Ishikawa (cell line): ENCODE measurements at regions not wholly inside any gene's neighbourhood (a gene's known extent, or its start where the extent isn't known, plus 50 kb on each side); places are given as distances from the start of the nearest gene placed in this dataset.

Experiments used
- CEBPB ChIP-seq: IDR thresholded peaks from 2 replicates; pipeline ENCODE4 v1.6.1; 2012
- CREB1 ChIP-seq: IDR thresholded peaks from 2 replicates; pipeline ENCODE4 v1.6.1; 2012; ENCODE audit warnings: low read depth
- EGR1 ChIP-seq: IDR thresholded peaks from 2 replicates; pipeline ENCODE4 v1.6.1; 2012
- EP300 ChIP-seq: IDR thresholded peaks from 2 replicates; pipeline ENCODE4 v1.6.1; 2012; ENCODE audit warnings: borderline replicate concordance
- FOXM1 ChIP-seq: IDR thresholded peaks from 2 replicates; pipeline ENCODE4 v1.6.1; 2012; ENCODE audit warnings: low read depth, borderline replicate concordance
- NFIC ChIP-seq: IDR thresholded peaks from 2 replicates; pipeline ENCODE4 v1.6.1; 2012
- RAD21 ChIP-seq: IDR thresholded peaks from 2 replicates; pipeline ENCODE4 v1.6.1; 2012; ENCODE audit warnings: low read depth
- TAF1 ChIP-seq: IDR thresholded peaks from 2 replicates; pipeline ENCODE4 v1.6.1; 2012; ENCODE audit warnings: low read depth, mild to moderate bottlenecking
- TCF12 ChIP-seq: IDR thresholded peaks from 2 replicates; pipeline ENCODE4 v1.6.1; 2012; ENCODE audit warnings: low read depth
- TEAD4 ChIP-seq: IDR thresholded peaks from 2 replicates; pipeline ENCODE4 v1.6.1; 2012
- YY1 ChIP-seq: IDR thresholded peaks from 2 replicates; pipeline ENCODE4 v1.6.1; 2012; ENCODE audit warnings: low read depth
- ZBTB7A ChIP-seq: IDR thresholded peaks from 2 replicates; pipeline ENCODE4 v1.6.1; 2012; ENCODE audit warnings: low read depth
- TF ChIP-seq, protein P1 (sequence below): IDR thresholded peaks from 2 replicates; pipeline ENCODE4 v1.6.1; 2012
- TF ChIP-seq, protein P2 (sequence below): IDR thresholded peaks from 2 replicates; pipeline ENCODE4 v1.6.1; 2012; ENCODE audit warnings: low read depth, mild to moderate bottlenecking
- TF ChIP-seq, protein P3 (sequence below): IDR thresholded peaks from 2 replicates; pipeline ENCODE4 v1.6.1; 2012

DNA sequence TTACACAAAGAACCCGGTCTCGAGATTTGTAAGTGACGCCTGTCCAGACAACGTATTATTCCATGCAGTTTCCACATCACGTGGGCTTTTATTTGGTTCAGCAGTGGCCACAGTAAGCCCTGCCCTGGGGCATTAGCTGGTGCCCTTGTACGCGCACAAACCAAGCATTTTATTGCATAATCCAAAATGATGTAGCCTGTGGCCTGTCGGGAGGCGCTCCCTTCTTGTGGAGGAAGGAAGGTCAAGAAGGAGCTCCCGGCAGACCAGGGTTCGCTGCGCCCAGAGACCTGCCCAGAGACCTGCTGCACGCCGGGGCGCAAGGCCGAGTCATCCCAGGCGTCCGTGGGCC, 179.6 kb upstream of the ALKAL2 start:
- TF ChIP-seq EP300 (no peak), FOXM1 (no peak), CEBPB (no peak), ZBTB7A (no peak), EGR1 (no peak), YY1 (no peak), RAD21 (no peak), NFIC (no peak), TCF12 (no peak)
- TF ChIP-seq, protein P1, sequence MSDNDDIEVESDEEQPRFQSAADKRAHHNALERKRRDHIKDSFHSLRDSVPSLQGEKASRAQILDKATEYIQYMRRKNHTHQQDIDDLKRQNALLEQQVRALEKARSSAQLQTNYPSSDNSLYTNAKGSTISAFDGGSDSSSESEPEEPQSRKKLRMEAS, result no peak
- TF ChIP-seq, protein P2, sequence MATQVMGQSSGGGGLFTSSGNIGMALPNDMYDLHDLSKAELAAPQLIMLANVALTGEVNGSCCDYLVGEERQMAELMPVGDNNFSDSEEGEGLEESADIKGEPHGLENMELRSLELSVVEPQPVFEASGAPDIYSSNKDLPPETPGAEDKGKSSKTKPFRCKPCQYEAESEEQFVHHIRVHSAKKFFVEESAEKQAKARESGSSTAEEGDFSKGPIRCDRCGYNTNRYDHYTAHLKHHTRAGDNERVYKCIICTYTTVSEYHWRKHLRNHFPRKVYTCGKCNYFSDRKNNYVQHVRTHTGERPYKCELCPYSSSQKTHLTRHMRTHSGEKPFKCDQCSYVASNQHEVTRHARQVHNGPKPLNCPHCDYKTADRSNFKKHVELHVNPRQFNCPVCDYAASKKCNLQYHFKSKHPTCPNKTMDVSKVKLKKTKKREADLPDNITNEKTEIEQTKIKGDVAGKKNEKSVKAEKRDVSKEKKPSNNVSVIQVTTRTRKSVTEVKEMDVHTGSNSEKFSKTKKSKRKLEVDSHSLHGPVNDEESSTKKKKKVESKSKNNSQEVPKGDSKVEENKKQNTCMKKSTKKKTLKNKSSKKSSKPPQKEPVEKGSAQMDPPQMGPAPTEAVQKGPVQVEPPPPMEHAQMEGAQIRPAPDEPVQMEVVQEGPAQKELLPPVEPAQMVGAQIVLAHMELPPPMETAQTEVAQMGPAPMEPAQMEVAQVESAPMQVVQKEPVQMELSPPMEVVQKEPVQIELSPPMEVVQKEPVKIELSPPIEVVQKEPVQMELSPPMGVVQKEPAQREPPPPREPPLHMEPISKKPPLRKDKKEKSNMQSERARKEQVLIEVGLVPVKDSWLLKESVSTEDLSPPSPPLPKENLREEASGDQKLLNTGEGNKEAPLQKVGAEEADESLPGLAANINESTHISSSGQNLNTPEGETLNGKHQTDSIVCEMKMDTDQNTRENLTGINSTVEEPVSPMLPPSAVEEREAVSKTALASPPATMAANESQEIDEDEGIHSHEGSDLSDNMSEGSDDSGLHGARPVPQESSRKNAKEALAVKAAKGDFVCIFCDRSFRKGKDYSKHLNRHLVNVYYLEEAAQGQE, result no peak
- TF ChIP-seq, protein P3, sequence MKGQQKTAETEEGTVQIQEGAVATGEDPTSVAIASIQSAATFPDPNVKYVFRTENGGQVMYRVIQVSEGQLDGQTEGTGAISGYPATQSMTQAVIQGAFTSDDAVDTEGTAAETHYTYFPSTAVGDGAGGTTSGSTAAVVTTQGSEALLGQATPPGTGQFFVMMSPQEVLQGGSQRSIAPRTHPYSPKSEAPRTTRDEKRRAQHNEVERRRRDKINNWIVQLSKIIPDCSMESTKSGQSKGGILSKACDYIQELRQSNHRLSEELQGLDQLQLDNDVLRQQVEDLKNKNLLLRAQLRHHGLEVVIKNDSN, result no peak

DNA sequence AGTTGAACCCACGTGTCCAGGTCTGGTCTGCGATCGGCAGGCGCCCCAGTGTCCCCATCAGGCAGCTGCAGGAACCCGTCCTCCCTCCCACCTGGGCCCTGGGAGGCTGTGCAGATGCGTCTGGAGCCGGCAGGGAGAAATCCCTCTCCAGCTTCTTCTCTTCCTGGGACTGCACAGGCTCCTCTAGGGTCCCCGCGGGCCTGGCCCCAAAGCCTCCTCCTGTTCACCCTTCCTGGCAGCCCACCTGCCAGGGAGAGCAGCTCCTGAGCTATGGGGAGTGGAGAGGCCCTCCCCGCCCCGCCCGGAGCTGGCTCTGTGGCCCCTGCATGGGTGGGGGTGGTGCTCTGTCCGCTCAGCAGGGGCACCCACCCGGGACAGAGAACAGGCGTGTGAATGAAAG, 179.2 kb upstream of the ALKAL2 start:
- TF ChIP-seq TAF1 (no peak), NFIC (no peak), EP300 (no peak), ZBTB7A (no peak), CEBPB (no peak), EGR1 (no peak), CREB1 (no peak), FOXM1 (no peak), YY1 (no peak), RAD21 (no peak), TEAD4 (no peak), TCF12 (no peak)
- TF ChIP-seq, protein P1, result no peak
- TF ChIP-seq, protein P2, result no peak
- TF ChIP-seq, protein P3, result no peak

DNA sequence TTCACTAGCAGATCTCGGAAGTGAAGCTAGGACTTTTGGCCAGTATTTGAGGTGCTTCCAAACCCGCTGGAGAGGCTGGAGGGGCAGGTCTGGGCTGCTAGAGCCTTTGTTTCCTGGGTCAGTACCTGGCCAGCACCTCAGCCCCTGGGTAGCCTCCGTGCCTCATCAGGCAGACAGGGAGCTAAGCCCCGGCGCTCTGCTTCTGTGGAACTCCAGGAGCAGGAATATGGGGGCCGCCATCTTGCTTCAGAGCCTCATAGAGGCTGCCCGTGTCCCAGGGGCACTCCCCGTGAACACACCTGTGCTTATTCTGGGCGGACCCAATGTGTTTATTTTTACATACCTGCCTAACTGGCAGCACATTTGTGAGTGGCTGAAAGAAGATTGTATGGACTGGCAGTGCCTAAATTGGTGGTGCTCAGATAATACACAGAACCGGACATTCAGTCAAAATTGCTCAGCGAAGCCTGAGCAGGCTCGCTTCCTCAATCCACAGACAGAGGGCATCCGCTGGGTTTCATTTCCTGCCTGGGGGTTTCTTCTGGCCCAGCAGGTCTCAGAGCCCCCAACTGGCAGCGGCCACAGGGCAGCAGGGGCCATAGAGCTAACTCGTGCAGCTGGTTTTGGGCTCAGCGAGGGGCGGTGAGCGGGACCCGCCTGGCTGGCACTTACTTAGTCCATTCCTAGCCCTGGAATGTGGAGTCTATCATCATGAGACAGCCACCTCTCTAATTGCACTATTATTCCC, 176.8 kb upstream of the ALKAL2 start:
- TF ChIP-seq FOXM1, result no peak
- TF ChIP-seq EGR1, result no peak
- no peak for TF ChIP-seq TEAD4
- no peak for TF ChIP-seq CREB1
- TF ChIP-seq NFIC, result no peak
- TF ChIP-seq TCF12, result no peak
- TF ChIP-seq TAF1, result no peak
- no peak for TF ChIP-seq RAD21
- TF ChIP-seq, protein P2, result no peak
- TF ChIP-seq EP300, result no peak
- no peak for TF ChIP-seq YY1
- TF ChIP-seq ZBTB7A, result no peak
- no peak for TF ChIP-seq CEBPB
- TF ChIP-seq, protein P3, result no peak
- TF ChIP-seq, protein P1, result no peak
